Ammon's horn (tissue), 1 donor: ENCODE measurements at regions not wholly inside any gene's neighbourhood (a gene's known extent, or its start where the extent isn't known, plus 50 kb on each side); places are given as distances from the start of the nearest gene placed in this dataset.
"Not testable (repeated sequence)": the region's sequence is repeated elsewhere in the genome, so short reads cannot be mapped to it uniquely, and the experiment has no call there.

Experiments used
- DNase-seq: peaks from one replicate; pipeline ENCODE4 v3.0.0-alpha.2; 2016; ENCODE audit warnings: low spot score

GRCh38 chr7:138317044-138317596 lies 142.9 kb upstream of the TRIM24 start:
- no peak for DNase-seq

DNA sequence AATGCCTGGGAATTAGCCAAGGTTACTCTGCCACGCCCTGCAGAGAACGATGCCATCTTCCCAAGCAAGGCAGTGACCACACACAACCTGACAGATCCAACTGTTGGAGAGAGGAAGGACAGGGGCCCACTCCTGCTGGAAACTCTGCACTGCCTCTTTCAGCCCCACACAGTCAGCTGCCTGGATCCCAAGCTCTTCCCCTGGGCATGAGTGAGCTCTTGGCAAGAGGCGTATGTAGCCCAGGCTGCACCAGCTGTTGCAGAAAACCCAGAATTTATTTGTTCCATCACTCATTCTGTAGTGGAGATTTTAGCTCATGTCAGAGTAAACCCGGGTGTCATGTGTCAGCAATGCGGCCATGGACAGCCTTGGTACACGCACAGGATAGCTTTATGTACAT lies 135.1 kb upstream of the TRIM24 start:
- DNase-seq: peak; percentile 31

DNA sequence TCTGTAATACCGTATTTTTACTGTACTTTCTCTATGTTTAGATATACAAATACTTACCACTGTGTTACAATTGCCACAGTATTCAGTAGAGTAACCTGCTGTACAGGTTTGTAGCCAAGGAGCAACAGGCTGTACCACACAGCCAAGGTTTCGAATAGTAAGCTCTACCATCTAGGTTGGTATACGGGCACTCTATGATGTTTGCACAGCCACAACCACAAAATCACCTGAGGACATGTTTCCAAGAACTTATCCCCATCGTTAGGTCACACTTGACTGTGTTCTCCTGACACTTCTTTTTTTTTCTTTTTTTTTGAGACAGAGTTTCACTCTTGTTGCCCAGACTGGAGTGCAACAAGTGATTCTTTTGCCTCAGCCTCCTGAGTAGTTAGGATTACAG lies 134.6 kb upstream of the TRIM24 start:
- no peak for DNase-seq

GRCh38 chr7:138328215-138328614 lies 131.8 kb upstream of the TRIM24 start:
- DNase-seq: no peak

GRCh38 chr7:138332850-138333249 lies 127.2 kb upstream of the TRIM24 start:
- DNase-seq: not testable (repeated sequence)

- peak; percentile 3 for DNase-seq
Observed at GRCh38 chr7:138338361-138338760, 121.7 kb upstream of the TRIM24 start.

DNA sequence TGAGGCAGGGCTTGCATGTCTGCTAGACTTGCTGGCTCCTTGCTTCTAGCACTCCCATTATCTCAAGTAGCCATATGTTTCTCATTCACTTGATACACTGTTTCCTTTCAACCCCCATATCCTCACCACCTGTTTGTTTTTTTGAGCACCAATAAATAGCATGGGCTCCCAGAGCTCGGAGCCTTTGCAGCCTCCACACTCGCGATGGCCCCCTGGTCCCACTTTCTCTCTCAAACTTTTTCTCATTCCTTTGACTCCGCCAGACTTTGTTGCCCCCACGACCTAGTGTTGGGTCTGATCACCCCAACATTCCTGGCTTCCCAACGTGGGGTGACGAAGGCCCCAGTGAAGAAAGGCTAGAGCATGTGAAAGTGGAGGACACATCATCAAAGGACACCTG lies 120.8 kb upstream of the TRIM24 start:
- not testable (repeated sequence) for DNase-seq

- no peak for DNase-seq
Observed at GRCh38 chr7:138342990-138343389, 117.1 kb upstream of the TRIM24 start.

- DNase-seq: no peak
Observed at GRCh38 chr7:138345567-138345966, 114.5 kb upstream of the TRIM24 start.

- DNase-seq: no peak
Observed at GRCh38 chr7:138346975-138347374, 113.1 kb upstream of the TRIM24 start.

DNA sequence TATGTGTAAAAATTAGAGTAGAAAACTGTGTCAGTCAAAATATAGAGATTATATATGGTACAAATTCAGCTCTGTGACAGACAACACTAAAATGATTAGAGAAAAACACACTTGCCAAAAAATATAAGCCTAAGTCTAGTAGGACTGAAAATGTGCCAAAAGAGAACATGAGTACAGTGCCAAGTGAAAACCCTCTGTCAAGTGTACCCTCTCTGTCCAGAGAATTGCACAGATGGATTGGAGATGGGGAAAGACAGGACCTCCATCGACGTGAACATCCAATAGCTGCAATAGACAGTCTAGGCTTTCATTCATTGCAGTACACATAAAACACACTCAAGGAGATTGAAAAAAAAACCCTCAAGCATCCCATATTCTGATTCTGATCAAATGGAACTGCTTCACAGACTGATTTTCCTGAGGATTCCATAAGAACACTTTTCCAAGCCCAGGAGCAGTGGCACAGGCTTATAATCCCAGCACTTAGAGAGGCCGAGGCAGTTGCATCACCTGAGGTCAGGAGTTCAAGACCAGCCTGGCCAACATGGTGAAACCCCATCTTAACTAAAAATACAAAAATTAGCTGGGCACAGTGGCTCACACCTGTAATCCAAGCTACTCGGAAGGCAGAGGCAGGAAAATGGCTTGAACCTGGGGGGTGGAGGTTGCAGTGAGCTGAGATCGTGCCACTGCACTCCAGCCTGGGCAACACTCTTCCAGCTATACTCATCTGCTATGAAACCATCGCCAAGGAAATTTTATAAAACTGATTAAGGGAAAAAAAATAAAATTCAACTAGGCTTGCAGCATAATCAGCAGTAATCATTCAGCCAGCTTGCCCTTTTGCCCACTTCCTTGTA lies 110.0 kb upstream of the TRIM24 start:
- DNase-seq: no peak

DNA sequence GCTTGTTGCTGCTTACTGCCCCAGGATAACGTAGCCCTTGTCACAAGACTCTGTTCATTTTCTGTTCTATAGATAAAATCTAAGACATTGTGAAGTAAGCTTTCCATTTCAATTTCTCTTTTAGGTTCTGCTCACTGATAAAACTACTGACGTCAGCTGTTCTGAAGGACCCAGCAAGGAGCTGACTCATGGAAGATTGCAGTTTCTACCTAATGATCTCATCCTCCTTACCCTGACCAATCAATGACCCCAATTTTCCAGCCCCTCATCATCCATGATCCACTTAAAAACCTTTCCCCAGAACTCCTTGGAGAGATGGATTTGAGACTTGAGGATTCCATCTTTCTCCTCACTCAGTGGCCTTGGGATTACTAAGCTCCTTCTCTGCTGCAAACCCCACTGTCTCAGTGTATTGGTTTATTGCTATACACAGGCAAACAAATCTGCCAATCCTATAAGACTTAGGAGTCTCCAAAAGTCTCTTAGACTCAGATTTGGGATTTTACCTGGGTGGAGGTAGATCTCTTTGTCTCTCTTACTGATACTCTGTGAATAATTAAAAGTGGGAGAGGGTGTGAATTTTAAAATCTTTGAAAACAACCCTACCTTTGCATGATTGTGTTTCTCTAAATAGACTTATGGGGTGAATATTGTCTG lies 109.2 kb upstream of the TRIM24 start:
- DNase-seq: no peak

- no peak for DNase-seq
Observed at GRCh38 chr7:138352570-138353461, 107.2 kb upstream of the TRIM24 start.

GRCh38 chr7:138354066-138354465 lies 106.0 kb upstream of the TRIM24 start:
- DNase-seq: no peak

DNA sequence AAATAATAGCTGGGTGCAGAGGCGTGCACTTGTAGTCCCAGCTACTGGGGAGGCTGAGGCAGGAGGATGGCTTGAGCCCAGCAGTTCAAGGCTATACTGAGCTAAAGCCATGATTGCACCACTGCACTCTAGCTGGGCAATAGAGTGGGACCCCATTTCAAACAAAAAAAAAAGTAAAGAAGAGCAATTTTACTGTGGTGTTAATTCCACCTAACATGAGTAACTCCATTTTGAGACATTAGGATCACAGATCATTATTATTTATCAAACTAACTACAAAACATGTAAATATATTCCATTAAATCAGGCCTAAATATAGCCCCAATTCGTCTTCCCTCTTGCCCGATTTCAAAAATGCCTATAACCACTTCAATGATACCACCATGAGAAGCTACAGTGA lies 104.8 kb upstream of the TRIM24 start:
- no peak for DNase-seq

GRCh38 chr7:138358850-138359341 lies 101.2 kb upstream of the TRIM24 start:
- DNase-seq: no peak

DNA sequence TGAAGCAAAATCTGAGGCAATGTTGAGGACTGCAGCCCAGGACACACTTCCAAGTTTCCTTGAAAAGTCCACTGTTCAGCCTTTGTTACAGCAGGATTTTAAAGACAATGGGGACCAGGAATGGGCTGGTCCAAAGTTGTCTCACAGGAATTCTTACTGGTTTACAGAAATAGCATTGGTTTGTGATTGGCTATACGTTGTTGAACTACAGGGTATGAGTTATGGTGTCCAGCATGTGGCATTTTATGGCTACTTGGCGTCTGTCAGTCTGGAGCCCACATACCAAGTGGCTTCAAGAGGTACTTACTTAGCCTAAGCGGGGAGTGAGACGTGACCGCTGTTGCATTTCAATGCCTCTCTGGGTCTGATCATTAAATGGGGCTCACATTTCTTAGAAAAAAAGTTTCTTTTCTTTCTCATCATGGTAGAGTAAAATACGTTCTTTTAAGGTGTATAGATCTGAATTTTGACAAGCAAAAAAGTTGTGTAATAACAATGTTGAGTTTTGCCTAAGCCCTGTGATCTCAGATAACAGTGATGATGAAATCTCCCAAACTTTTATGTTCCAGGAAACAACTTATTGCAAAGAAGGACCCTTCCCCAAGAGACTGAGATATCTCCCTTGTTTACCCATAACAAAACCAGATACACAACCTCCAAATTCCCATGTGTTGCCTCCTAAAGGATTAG lies 100.0 kb upstream of the TRIM24 start:
- DNase-seq: no peak

DNA sequence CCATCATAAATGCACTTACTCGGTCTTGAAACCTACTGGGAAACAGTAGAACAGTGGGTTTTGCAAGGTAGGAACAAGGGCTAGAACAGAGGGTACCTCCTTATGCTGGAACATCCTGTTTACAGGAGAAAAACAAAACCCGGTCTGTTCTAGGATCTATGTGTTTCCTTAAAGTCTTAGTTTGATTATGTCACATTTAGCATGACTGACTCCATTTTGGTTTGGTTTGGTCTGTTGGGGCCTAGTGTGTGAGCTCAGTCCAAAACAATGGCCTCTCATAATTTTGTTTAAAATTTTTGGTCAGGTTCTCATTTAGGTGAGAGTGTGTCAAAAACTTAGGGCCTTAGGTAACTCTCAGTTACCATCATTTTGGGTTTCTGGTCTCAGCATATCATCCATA lies 96.3 kb upstream of the TRIM24 start:
- DNase-seq: no peak

DNA sequence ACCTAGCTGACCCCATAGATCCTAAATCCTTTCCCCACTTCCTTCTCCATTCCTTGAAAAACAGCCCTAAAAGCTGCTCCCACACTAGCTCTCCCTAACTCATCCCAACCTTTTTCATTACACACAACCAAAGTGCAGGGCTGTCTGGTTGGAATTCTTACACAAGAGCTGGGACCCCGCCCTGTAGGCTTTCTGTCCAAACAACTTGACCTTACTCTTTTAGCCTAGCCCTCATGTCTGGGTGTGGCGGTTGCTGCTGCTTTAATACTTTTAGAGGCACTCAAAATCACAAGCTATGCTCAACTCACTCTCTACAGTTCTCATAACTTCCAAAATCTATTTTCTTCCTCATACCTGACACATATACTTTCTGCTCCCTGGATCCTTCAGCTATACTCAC lies 93.9 kb upstream of the TRIM24 start:
- not testable (repeated sequence) for DNase-seq

- DNase-seq: not testable (repeated sequence)
Observed at GRCh38 chr7:138366676-138367075, 93.4 kb upstream of the TRIM24 start.

DNA sequence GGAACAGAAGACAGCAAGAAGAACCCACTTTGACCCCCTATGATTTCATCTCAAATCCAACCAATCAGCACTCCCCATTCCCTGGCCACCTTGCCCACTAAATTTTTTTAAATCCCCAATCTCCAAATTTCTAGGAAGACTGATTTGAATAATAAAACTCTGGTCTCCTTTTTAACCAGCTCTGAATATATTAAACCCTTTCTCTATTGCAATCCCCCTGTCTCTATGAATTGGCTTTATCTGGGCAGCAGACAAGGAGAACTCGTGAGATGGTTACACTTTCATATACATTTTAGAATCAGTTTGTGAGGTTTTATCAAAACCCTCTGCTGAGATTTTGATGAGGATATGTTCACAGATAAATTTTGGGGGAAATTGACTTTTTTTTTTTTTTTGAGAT lies 90.3 kb upstream of the TRIM24 start:
- DNase-seq: no peak
